Stimulated activated effector memory CD8-positive, alpha-beta T cell treated with anti-CD3 and anti-CD28 coated beads, Interleukin-12 subunit alpha, Interleukin-12 subunit beta, amount 100 ng/mL, for 72 hours (primary cell): ENCODE measurements at regions not wholly inside any gene's neighbourhood (a gene's known extent, or its start where the extent isn't known, plus 50 kb on each side); places are given as distances from the start of the nearest gene placed in this dataset.

ENCODE experiments used
- ATAC-seq: fragments of 150-1000 bp; cut with Tn5 transposase; 2 replicates; pipeline ENCODE4 v1.10.0; 2021
- DNase-seq, 2 donors: peaks; one replicate each; pipeline ENCODE4 v3.0.0; 2021 to 2022; ENCODE audit warnings: low spot score in 2 of 2
- H3K27ac Mint-ChIP-seq: one replicate; pipeline ENCODE4 v1.8.0; 2022; ENCODE audit warnings: mild to moderate bottlenecking, mixed read lengths
- H3K36me3 Mint-ChIP-seq: one replicate; pipeline ENCODE4 v1.8.0; 2022; ENCODE audit warnings: mild to moderate bottlenecking, mixed read lengths
- H3K4me1 Mint-ChIP-seq: one replicate; pipeline ENCODE4 v1.8.0; 2022; ENCODE audit warnings: mixed read lengths
- H3K4me3 Mint-ChIP-seq: one replicate; pipeline ENCODE4 v1.8.0; 2022; ENCODE audit warnings: mild to moderate bottlenecking, mixed read lengths
- H3K9me3 Mint-ChIP-seq: one replicate; pipeline ENCODE4 v1.8.0; 2022; ENCODE audit warnings: mixed read lengths

GRCh38 chr11:27604416-27604815 is 95.8 kb downstream of the BDNF start:
- Mint-ChIP-seq H3K27ac (no peak overlapping the region), H3K36me3 (no peaks in the 10 kb centered on the region), H3K4me1 (no peaks in the 10 kb centered on the region), H3K9me3 (no peaks in the 10 kb centered on the region), H3K4me3 (no peak overlapping the region)
- DNase-seq (no peak), ATAC-seq (no peak)

GRCh38 chr11:27603376-27603990 is 96.8 kb downstream of the BDNF start:
- Mint-ChIP-seq H3K27ac (no peak overlapping the region), H3K4me1 (no peaks in the 10 kb centered on the region), H3K36me3 (no peaks in the 10 kb centered on the region), H3K9me3 (no peaks in the 10 kb centered on the region), H3K4me3 (no peak overlapping the region)
- ATAC-seq (no peak), DNase-seq (no peak)

GRCh38 chr11:27600656-27601055 is 94.1 kb upstream of the LIN7C start:
- DNase-seq (no peak), ATAC-seq (no peak)
- no peaks in the 10 kb centered on the region for H3K4me1 Mint-ChIP-seq
- no peak overlapping the region for H3K27ac Mint-ChIP-seq
- H3K36me3 Mint-ChIP-seq: no peaks in the 10 kb centered on the region
- no peak overlapping the region for H3K4me3 Mint-ChIP-seq
- H3K9me3 Mint-ChIP-seq: no peaks in the 10 kb centered on the region

DNA sequence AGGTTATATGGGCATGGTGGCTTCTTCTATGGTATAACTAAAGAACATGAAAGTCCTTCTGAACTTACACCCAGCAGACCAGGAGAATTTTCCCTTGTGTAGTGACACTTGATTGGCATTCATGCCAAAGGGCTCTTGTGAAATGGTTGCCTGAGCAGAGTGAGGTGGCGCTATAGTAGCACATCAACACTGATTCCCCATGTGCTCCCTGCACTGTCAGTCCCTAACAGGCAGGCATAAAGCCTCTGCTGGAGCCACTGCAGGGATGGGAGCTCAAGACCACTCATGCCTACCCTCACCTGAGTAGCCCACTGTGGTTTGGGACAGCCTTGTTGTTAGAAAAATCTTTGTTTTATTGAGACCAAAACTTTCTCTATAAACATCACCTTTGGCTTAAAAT is 92.6 kb upstream of the LIN7C start:
- ATAC-seq: peak; percentile 52
- H3K36me3 Mint-ChIP-seq: no peaks in the 10 kb centered on the region
- H3K27ac Mint-ChIP-seq: no peak overlapping the region
- no peak overlapping the region for H3K4me3 Mint-ChIP-seq
- DNase-seq: no peak
- no peaks in the 10 kb centered on the region for H3K9me3 Mint-ChIP-seq
- no peaks in the 10 kb centered on the region for H3K4me1 Mint-ChIP-seq

DNA sequence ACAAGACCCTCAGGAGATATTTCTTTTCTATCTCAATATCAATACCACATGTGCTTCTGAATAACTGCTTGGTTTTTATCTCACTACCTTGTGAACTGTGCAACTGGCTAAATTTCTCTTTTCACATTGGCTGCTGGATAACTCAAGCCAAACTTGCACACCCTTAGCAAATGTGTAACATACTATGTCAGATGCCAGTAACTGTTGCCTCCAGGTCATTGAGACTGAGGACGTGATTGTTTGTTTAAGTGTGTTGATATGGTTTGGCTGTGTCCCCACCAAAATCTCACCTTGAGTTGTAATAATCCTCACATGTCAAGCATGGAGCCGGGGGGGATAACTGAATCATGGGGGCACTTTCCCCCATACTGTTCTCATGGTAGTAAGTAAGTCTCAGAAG is 90.2 kb upstream of the LIN7C start:
- Mint-ChIP-seq H3K9me3 (no peaks in the 10 kb centered on the region), H3K4me3 (no peak overlapping the region), H3K27ac (no peak overlapping the region), H3K36me3 (no peaks in the 10 kb centered on the region), H3K4me1 (no peaks in the 10 kb centered on the region)
- ATAC-seq: no peak
- no peak for DNase-seq

DNA sequence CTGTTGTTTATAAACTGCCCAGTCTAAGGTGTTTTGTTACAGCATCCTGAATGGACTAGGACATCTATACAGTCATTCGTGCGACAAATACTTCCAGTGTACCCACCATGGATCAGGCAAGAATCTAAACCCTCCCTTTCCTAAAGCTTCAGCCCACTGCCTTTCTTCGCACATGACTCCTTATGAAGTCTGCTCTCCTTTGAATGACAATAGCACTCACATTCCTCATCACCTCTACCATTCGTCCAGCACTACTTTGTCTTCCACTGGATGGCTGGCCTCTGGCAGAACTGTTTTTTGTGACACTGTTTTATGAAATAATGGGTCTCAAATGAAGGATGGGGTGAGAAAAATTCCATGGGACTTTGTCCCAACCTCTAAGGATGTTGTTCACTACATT is 89.8 kb upstream of the LIN7C start:
- ATAC-seq: no peak
- no peak for DNase-seq
- Mint-ChIP-seq H3K27ac (no peak overlapping the region), H3K36me3 (no peaks in the 10 kb centered on the region), H3K9me3 (no peaks in the 10 kb centered on the region), H3K4me3 (no peak overlapping the region), H3K4me1 (no peaks in the 10 kb centered on the region)

GRCh38 chr11:27592098-27592780 is 85.7 kb upstream of the LIN7C start:
- ATAC-seq: no peak
- Mint-ChIP-seq H3K36me3 (no peaks in the 10 kb centered on the region), H3K4me3 (no peak overlapping the region), H3K4me1 (no peaks in the 10 kb centered on the region), H3K27ac (no peak overlapping the region), H3K9me3 (no peaks in the 10 kb centered on the region)
- no peak for DNase-seq

- ATAC-seq (no peak), DNase-seq (no peak)
- Mint-ChIP-seq H3K4me1 (no peaks in the 10 kb centered on the region), H3K9me3 (no peaks in the 10 kb centered on the region), H3K36me3 (no peaks in the 10 kb centered on the region), H3K27ac (no peak overlapping the region), H3K4me3 (no peak overlapping the region)
Observed at GRCh38 chr11:27582621-27583020, 76.1 kb upstream of the LIN7C start.

GRCh38 chr11:27574342-27574741 is 67.8 kb upstream of the LIN7C start:
- no peak for ATAC-seq
- H3K36me3 Mint-ChIP-seq: no peaks in the 10 kb centered on the region
- H3K9me3 Mint-ChIP-seq: no peaks in the 10 kb centered on the region
- no peak overlapping the region for H3K4me3 Mint-ChIP-seq
- H3K4me1 Mint-ChIP-seq: no peaks in the 10 kb centered on the region
- no peak for DNase-seq
- no peak overlapping the region for H3K27ac Mint-ChIP-seq

- no peak overlapping the region for H3K27ac Mint-ChIP-seq
- no peak for DNase-seq
- H3K36me3 Mint-ChIP-seq: no peaks in the 10 kb centered on the region
- H3K4me1 Mint-ChIP-seq: no peaks in the 10 kb centered on the region
- no peak for ATAC-seq
- H3K9me3 Mint-ChIP-seq: no peaks in the 10 kb centered on the region
- no peak overlapping the region for H3K4me3 Mint-ChIP-seq
Observed at GRCh38 chr11:27573024-27573423, 66.5 kb upstream of the LIN7C start.

- no peaks in the 10 kb centered on the region for H3K36me3 Mint-ChIP-seq
- ATAC-seq: no peak
- H3K9me3 Mint-ChIP-seq: no peaks in the 10 kb centered on the region
- no peaks in the 10 kb centered on the region for H3K4me1 Mint-ChIP-seq
- no peak overlapping the region for H3K27ac Mint-ChIP-seq
- DNase-seq: no peak
- H3K4me3 Mint-ChIP-seq: no peak overlapping the region
Observed at GRCh38 chr11:27571154-27571810, 64.7 kb upstream of the LIN7C start.

- Mint-ChIP-seq H3K27ac (no peak overlapping the region), H3K36me3 (no peaks in the 10 kb centered on the region), H3K4me1 (no peaks in the 10 kb centered on the region), H3K4me3 (no peak overlapping the region), H3K9me3 (no peaks in the 10 kb centered on the region)
- ATAC-seq (no peak), DNase-seq (no peak)
Observed at GRCh38 chr11:27570542-27570941, 64.0 kb upstream of the LIN7C start.

GRCh38 chr11:27563641-27564040 is 57.1 kb upstream of the LIN7C start:
- ATAC-seq (no peak), DNase-seq (no peak)
- Mint-ChIP-seq H3K4me3 (no peak overlapping the region), H3K27ac (no peak overlapping the region), H3K36me3 (no peaks in the 10 kb centered on the region), H3K9me3 (no peaks in the 10 kb centered on the region), H3K4me1 (no peaks in the 10 kb centered on the region)

DNA sequence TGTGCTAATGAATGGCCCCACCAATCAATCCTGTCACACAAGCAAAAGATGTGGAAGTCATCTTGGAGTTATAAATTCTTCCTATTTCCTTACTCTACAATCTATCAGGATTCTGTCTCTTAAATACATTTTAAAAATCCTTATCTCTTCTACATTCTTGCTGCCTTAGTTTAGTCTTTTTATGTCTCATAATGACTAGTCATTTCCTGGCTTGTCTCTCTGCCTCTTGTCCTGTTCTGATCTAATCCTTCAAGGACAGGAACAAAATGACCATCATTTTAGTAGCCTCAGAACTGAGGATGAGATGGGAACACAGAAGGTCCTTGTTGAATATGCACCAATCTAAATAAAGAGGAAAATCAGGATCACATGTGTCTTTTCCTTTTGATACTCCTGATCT is 56.6 kb upstream of the LIN7C start:
- H3K36me3 Mint-ChIP-seq: no peaks in the 10 kb centered on the region
- no peak overlapping the region for H3K4me3 Mint-ChIP-seq
- H3K27ac Mint-ChIP-seq: no peak overlapping the region
- no peak for ATAC-seq
- no peaks in the 10 kb centered on the region for H3K9me3 Mint-ChIP-seq
- H3K4me1 Mint-ChIP-seq: no peaks in the 10 kb centered on the region
- no peak for DNase-seq

DNA sequence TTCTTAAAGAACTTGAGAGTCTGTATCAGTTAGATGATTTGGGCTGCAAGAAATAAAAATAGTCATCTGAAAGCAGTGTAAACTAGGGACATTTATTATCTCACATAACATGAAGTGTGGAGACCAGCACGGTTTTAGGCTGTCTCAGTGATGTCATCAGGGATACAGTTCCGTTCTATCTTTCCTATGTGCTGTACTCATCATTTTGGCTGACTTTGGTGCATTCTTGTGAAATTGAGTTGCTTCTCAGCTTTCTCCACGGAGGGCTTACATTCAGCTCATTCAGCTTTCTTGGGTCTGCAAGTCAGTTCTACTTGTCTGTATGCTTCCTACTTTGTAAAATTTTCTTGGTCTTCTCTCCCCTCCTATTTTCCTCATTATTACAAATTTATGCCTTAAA is 51.8 kb upstream of the LIN7C start:
- Mint-ChIP-seq H3K9me3 (no peaks in the 10 kb centered on the region), H3K4me3 (no peak overlapping the region), H3K27ac (no peak overlapping the region), H3K36me3 (no peaks in the 10 kb centered on the region), H3K4me1 (no peaks in the 10 kb centered on the region)
- ATAC-seq: no peak
- no peak for DNase-seq

DNA sequence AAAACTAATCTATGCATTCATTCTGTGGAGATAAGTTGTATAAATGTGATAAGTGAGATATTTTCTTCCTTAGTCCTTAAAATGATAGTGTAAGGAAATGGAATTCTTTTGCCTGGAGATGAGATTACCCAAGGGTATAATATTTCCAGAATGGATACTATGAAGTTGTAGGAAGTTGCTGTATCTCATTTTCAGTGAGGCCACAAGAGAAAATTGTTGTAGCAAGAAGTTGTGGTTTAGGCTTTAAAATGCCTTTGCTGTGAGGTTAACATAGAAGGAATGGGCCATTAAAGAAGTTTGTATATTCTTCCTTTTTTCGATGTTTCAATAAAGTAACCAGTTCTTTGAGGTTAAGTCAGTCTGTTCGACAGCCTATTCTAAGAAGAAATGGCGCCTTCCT is 50.7 kb upstream of the LIN7C start:
- Mint-ChIP-seq H3K36me3 (no peaks in the 10 kb centered on the region), H3K9me3 (no peaks in the 10 kb centered on the region), H3K4me1 (no peaks in the 10 kb centered on the region), H3K27ac (no peak overlapping the region), H3K4me3 (no peak overlapping the region)
- DNase-seq (no peak), ATAC-seq (no peak)
